SH-SY5Y (cell line): ENCODE measurements at regions not wholly inside any gene's neighbourhood (a gene's known extent, or its start where the extent isn't known, plus 50 kb on each side); places are given as distances from the start of the nearest gene placed in this dataset.

Experiments used
- GATA2 ChIP-seq: IDR thresholded peaks from 2 replicates; pipeline ENCODE4 v1.6.1; 2011; ENCODE audit warnings: mild to moderate bottlenecking, low read depth, low read length
- GATA3 ChIP-seq: IDR thresholded peaks from 2 replicates; pipeline ENCODE4 v1.6.1; 2011; ENCODE audit warnings: low read depth, mild to moderate bottlenecking, low read length, moderate library complexity

- TF ChIP-seq GATA3: no peak
- TF ChIP-seq GATA2: no peak
Measured at GRCh38 chr1:239886266-239886665, 205.4 kb upstream of the FMN2 start.
